ENCODE measurements at regions not wholly inside any gene's neighbourhood (a gene's known extent, or its start where the extent isn't known, plus 50 kb on each side); places are given as distances from the start of the nearest gene placed in this dataset.
A peak's percentile ranks its signal among the peaks of the same experiment; 100 is the strongest.

DNA sequence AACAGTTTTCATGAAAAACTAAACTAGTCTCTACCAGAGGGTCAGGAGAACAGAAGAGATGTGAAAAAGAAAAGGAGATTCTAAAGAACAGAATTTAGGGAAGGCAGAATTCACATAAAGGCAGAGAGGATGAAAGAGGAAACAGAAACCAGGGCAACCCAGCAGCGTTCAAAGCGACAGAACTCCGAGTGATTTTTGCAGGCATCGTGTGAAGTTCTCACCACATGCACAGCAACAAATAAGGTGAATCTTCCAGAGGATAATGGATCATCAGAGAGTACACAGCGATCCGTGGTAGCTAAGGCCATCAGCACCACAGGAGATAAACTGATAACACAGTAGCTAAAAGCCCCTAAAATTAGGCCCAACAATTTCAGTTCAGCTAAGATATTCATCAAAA is 250.8 kb upstream of the THBS1 start:
- no peak for DNase-seq (ENCODE audit: low read depth in 2 of 2)

DNA sequence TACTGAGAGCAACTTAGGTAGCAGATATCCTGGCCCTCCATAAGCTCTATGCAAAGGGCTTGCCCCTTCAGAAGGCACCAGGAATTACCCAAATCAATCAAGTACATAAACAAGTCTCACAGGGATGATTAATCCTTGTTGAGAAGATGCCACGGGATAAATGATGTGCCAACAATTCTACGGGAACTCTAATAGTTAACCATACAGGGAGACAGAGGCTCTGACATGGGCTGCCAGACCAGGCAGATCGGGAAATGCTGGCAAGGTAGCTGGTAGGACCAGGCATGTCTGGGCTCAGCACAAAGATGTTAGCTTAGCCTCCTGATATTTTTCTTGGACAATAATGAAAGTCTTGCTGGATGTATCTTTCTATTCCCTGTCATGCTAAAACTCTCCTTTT is 249.3 kb upstream of the THBS1 start:
- no peak for DNase-seq (ENCODE audit: low read depth in 2 of 2)

DNA sequence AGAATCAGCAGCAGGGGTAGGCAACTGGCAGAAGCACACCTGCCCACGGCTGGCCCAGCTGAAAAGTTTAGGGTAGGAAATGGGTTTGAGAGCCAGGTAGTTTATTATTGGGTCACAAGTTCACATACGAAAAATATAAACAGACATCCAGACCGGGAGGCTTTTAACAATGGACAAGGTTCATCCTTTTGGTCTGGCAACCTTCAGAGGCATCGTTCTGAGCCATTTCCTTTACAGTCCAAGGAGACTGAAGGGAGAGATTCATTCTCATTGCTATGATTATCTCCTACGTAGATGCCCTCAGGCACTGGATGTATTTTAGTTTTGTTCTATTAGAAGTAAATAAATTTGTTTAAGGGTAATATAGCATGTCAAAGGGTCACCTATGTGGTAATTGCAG is 248.0 kb upstream of the THBS1 start:
- no peak for DNase-seq (ENCODE audit: low read depth in 2 of 2)

DNA sequence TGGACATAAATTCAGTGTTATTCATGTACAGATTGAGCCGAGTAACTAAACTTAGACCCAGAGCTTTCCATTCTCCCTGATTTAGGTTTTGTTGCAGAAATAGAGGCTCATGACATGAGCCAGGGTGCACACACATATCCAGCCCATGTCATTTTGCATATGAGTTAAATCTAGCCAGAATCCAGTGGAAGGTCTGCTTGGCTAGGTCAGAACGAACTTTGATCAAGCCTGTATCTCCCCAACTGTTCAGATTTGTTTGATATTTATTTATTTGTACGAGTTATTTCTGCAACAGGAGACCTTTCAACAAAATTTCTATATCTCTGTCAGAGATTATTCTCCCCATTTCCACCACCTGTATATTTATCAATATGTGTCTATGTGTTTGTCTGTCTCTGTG is 247.5 kb upstream of the THBS1 start:
- DNase-seq (ENCODE audit: low read depth in 2 of 2), result no peak

DNA sequence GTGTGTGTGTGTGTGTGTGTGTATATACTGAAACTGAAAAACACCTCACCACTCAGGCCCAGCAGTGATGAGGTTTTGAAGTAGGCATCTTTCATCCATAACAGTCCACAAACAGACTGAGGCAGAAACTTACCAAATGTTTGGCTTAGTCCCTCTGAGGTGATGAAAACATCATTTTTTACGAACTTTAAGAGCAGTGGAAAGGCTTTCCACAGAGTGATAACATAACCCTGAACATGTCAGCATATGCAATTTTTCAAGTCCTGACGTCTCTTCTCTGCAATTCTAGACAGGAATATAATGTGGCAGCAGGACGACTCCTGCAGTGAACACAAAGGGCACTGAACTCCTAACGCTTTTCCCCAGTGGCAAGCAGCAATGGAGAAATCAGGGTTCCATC is 247.0 kb upstream of the THBS1 start:
- DNase-seq (ENCODE audit: low read depth in 2 of 2), result no peak

DNA sequence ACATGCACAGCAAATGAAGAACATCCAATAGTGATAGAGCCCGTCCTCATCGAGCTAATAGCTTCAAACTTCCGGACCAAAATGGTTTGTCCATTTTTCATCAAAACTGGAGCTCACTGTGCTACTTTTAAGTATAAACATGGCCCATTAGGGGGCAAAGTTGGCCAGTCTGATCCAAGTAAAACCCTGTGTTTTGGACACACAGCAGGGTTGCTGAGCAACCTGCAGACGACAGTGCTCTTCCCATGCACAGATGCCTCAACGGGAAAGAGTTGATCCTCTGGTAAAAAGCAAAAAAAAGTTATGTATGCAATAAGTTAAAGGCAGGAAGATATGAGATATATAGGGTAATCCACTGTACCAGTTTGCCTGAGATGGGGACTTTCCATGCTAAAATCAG is 244.0 kb upstream of the THBS1 start:
- DNase-seq (ENCODE audit: low read depth in 2 of 2), result peak in 1 of 2 donors; percentile 36

DNA sequence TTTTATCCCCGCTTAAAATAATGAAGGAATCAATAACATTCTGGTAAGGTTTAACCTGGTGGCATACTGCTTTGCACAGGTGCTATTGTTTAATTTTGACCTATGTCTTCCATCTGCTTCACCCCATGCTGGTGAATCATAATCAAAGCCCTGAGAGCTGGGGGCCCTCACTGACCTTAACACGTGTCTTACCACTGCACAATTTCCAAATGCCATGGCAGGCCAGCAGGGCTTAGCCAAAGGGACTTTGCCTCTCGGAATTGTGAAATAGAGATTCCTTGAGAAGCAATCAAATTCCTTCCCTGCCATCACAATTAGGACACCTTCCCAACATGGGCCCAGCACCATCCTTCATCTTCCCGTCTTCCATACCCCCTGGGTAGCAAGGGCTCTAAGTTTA is 242.6 kb upstream of the THBS1 start:
- DNase-seq (ENCODE audit: low read depth in 2 of 2), result no peak

DNA sequence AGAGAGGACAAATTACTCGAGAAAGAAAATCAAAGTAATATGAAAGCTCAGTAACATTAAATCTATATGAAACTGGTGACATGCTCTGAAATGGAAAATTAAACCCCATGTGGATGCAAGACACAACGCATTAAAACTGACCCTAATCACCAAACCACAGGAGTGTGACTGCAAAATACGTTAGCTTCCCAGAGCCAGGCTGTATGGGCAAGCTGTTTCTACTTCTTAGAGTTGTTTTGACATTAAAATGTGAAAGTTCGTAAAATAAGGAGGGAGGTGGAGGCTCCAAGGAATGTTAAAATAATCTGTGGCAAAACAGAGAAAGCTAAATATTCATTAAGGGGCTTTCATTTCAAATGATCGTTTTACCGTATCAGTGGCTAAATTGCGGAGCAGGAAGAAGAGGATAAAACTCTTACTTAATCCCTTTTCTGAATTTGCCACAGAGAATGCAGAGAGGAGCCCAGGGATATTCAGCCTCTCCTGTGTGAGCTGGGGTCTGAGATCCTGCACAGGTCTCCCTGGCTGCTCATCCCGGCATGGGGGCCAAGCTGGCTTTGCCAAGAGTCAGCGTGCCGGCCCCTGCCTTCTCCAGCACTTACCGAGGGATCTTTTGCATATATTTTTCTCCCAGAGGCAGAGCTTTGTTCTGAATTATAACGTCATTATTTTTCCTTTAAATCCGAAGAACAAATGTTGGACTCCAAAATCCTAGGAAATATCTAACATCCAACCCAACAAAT is 239.8 kb upstream of the THBS1 start:
- DNase-seq (ENCODE audit: low read depth in 2 of 2), result no peak

DNA sequence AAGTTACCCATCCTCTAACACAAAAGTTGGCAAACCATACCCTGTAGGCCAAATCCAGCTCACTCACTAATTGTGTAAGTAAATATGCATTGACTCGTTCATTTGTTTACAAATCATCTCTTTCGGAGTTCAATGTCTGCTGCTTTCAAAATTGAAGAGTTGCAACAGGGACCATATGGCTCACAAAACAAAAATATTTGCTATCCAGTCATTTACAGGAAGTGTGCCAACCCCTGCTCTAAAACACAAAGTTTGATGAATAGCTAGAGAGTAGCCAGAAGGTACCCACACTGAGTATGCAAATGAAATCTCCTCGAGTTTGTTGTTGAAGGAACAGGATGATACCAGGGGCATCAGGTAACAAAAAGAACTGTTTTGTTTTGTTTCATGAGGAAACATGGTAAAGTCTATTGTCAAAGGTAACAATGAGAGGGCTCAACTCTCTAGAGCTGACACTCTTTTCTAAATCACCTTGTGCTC is 236.2 kb upstream of the THBS1 start:
- no peak for DNase-seq (ENCODE audit: low read depth in 2 of 2)

DNA sequence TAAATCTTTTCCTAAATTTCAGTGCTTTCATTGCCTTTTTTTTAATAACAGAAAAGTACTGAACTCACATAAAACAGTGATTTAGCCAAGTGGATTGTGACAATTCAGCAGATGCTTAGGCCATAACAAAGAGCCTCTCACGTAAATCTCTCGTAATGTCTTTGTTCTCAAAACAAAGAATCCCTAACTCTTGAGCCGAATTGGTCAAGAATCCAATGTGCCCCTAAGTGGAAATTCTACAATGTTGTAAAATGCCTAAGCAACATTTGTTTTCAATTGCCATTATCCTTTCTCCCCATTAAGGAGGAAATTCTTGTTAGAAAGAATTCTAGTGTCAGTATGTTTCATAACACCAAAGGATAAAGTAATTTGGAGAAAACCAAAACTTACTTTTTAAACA is 235.7 kb upstream of the THBS1 start:
- no peak for DNase-seq (ENCODE audit: low read depth in 2 of 2)

DNA sequence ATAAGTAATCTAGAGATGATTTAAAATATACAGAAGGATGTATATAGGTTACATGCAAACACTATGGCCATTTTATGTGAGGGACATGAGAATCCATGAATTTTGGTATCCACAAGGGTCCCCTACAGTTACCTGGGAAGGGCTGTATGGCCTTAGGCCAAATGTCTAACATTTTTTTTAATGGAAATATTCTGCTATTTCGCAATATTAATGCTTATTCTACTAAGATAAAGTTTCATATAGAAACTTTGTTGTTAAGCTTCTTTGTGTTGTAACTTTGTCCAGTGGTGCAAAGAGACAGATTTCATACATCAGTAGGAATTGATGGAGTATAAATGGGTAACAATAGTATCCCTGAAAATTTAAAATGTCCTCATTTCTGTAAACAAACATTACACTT is 233.4 kb upstream of the THBS1 start:
- no peak for DNase-seq (ENCODE audit: low read depth in 2 of 2)

DNA sequence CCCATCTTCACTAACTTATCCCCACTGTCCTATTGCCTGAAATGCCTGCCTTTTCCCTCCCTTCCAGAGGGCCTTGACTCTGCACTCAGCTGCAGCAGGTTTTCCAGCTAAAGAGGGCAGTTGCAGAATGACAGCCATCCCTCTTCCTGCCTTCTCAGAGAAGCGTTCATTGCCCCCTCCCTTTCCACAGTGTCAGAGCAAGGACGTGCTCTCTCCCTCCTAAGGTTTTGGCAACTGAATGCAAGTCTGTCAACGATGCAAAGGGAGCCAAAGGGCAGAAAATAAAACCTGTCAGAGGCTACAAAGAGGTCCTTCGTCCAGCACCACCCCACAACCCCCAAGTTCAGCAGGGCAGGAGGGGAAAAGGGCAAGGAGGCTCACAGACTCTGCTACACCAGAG is 230.1 kb upstream of the THBS1 start:
- no peak for DNase-seq (ENCODE audit: low read depth in 2 of 2)

DNA sequence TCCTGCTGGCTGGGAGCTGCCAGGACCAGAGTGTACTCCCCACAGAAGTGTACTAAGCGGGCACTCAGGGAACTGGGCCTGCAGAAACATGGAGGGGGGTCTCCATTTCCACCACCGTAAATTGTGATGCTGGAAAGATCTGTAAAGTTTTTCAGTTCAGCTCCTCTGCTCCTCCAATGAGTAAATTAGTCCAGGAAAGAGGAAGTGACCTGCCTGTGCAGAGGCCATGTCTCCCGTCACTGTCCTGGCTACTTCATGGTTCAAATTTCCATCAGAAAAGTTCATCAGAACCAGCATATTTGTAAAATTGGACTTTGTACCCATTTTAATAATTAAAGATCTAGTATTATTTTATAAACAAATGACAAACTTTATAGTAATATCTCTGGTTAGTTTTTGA is 226.7 kb upstream of the THBS1 start:
- no peak for DNase-seq (ENCODE audit: low read depth in 2 of 2)

DNA sequence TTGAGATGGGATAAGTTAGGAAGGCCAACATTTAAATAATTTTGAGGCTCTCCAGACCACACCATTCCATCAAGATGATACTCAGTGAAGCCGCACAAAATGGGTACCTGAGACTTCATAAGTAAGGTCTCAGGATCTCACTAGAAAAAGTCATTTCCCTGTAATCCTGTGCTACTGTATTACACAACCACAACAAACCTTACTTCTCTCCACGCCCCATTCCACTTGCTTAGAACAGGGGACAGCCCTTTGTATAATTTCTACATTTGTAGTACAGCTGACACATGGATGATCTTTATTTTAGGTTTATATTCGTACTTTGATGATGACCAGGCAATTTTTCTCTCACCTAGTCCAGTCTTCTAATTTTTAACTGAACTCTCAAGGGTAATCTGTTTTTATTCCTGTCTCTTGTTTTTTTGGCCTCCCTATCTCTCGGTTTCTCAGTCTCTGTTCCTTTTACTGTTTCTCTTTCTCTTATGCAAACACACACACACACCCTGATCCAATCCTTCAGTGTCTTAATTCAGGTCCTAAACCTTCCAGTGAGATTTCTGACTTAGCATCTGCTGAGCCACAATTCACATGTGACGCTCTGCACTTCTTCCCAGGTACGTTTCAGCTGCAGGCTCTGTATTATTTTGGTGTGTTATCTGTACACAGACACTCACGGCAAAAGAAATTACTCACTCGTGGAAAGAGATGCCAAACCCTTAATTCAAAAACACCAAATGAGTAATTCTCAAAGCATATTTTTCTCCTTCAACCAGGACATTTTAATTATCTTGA is 223.2 kb upstream of the THBS1 start:
- DNase-seq (ENCODE audit: low read depth in 2 of 2), result peak in 1 of 2 donors; percentile 41

DNA sequence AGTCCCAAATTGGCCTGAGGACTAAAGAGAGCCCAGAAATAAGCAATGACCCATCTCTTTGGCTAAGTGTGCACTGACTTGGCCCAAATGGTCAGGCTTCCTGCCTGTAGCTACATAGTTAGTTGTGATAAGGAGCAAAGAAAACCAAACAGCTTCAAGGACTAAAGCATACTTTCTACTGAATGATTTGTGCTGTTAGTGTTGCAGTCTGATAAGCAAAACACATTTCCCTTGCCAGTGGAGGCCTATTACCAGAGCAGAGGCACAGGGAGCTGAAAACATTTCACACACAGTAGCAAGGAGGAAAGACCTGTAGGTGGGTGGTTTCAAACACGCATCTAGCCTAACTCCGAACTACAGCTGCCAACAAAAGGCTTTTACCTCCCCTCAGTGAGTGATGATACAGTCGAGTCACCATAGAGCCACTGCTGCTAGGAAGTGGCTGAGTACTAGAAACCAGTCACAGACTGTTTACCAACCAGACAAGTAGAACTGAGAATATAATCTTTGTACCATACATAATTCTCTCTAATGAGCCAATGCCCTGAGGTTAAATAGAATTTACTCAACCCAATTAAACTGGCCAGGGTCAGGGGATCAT is 222.3 kb upstream of the THBS1 start:
- peak in 1 of 2 donors; percentile 88 for DNase-seq (ENCODE audit: low read depth in 2 of 2)

DNA sequence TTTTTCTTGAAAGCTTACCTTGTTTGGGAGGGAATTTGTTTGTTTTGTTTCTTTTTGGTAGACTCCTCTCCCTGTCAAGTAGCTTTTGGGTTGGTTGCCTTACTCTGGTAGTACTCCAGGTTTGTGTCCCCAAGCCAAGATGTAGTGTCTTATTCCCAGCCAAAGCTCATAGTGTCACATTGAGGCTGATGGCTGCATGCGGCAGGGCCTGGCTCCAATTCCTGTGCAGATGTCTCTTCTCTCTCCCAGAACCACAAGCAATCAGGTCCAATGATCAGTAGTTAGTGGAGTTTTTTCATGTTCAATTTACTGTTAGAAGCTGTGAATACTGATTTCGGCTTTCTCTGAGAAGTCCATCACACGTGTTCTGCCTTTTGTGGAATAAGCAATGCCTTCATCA is 221.1 kb upstream of the THBS1 start:
- DNase-seq (ENCODE audit: low read depth in 2 of 2), result no peak

DNA sequence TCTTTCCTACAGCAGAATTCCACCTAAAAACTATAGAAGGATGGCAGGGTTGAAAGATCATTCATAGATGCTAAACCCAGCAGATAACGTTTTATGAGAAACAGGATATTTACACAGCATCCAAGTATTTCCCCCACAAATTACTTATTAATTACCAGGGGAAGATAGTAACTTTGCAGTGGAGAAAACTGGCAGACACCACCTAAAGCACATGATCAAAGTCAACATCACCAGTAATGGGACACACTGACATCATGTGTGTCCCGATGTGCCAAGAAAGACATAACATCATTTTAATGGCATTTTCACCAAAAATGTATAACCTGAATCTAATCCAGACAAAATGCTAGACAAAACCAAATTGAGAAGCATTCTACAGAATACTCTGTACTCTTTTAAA is 220.4 kb upstream of the THBS1 start:
- DNase-seq (ENCODE audit: low read depth in 2 of 2), result peak; percentile 80 to 90

DNA sequence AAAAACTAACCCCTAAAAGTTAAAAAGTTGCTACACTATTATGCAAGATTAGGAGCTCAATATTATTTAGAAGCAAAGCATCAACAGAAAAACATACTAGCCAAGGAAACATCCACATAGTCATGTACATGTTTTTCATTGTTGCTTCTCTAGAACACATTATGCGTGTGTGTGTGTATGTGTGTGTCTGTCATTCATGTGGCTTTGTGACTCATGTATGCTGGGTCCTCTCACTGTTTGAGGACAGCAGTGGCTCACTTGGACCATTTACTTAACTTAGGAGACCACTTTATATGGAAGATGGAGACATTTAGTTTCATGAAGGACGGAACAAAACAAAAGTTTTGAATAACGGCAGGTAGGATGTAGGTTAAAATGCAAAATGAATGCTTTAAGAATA is 219.4 kb upstream of the THBS1 start:
- peak in 1 of 2 donors; percentile 39 for DNase-seq (ENCODE audit: low read depth in 2 of 2)

DNA sequence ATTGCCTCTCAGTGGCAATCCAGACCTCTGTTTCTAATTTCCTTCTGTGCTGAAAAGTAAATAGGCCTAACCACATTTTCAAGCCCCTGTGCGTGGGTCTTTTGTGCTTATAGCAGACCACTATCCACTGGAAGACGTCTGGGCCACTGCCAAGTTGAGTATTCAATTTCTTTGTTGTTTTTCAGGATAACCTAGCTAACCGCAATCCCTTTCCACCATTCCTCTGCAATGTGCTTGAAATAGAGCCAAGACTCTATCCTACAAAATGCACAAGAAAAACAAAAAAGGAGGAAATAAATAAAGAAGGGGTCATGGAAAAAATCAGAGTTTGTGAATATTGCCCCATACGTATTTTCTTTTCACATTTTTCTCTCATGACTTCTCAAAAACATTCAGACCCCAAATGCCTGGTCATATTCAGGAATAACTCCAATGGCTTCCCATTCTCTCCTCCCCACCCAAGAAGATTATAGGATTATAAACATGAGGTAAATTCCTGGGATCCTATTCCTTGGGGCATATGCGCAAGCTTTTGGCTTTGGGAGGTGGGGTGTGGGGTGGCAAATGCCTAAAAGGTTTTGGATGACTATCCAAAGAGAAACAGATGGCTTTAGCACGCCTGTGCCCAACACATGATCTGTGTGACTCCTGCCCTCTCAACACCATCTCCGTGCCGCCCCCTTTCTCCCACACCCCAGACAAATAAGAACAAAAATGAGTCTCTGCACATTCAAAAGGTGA is 217.9 kb upstream of the THBS1 start:
- DNase-seq (ENCODE audit: low read depth in 2 of 2), result peak; percentile 92 to 98

DNA sequence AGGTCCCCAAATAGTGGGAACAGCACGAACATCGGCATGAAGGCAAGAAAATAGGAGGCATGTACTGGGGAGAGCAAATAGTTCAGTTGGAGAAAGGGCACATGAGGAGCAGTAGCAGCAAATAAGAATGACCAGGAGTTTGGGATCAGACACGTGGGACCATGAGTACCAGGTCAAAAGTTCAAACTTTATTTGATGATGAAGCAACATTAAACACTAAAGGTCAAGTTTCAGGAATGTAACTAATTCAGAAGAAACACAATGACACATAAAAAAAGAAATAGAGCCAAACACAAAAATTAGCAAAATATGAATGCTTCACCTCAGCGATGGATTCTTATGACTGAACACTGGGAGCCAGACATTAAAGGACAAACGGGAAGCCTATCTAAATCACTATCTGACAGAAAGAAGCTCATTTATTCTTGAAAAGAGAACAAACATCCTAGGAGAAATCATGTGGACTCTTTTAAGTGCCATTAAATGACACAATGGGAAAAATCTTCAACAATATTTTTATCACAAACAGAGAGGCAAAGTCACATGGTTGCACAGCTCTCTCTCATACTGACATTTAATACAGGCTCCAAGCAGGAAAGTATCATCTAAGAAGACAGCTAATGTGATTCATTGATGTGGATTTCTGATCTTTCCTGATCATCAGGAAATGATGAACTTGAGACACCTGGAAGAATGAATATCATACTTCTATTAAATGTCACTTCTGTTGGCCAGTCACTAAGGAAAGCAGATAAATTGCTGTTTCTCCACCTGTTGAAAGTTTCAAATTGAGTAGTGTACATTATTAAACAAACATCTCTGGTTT is 216.9 kb upstream of the THBS1 start:
- peak; percentile 78 to 87 for DNase-seq (ENCODE audit: low read depth in 2 of 2)

DNA sequence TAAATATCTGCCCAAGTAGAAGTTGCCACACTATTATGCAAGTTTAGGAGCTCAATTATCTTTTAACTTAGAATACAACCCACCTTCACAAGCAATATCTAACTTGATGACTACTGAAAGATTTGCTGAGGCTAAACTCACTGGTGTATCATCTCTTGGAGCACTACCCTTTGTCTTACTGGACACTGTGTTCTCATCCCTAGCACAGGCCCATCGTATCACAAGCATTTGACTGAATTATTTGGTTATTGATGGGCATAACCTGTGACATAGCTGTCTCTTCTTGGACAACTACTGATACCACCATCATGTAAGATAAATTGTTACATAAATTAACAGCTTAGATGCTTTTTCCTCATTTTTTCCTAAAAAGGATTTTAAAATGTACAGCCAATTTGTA is 216.2 kb upstream of the THBS1 start:
- DNase-seq (ENCODE audit: low read depth in 2 of 2), result peak in 1 of 2 donors; percentile 49

All from dermis microvascular lymphatic vessel endothelial cell (primary cell).